Smooth muscle cell (in vitro differentiated cells): ENCODE measurements at regions not wholly inside any gene's neighbourhood (a gene's known extent, or its start where the extent isn't known, plus 50 kb on each side); places are given as distances from the start of the nearest gene placed in this dataset.

Experiments
- DNase-seq: peaks from one replicate; lab custom pipeline; 2025; ENCODE audit not compliant: unreplicated experiment; lab: John Stamatoyannopoulos, UW
- H2AFZ ChIP-seq: fragments of 200-600 bp; sonication (generic); 2 replicates; pipeline ENCODE4 v1.6.0; 2016; ENCODE audit warnings: antibody characterized with exemption, low read depth, mild to moderate bottlenecking
- H3F3A ChIP-seq: fragments of 200-600 bp; sonication (generic); 2 replicates; pipeline ENCODE4 v1.6.0; 2017; ENCODE audit warnings: antibody characterized with exemption, low read depth
- H3K27ac ChIP-seq: fragments of 200-600 bp; sonication (generic); 2 replicates; pipeline ENCODE4 v1.5.1; 2016; ENCODE audit warnings: low read depth, mild to moderate bottlenecking
- H3K27me3 ChIP-seq: fragments of 200-600 bp; sonication (generic); 2 replicates; pipeline ENCODE4 v1.6.1; 2016; ENCODE audit warnings: low read depth, mild to moderate bottlenecking
- H3K36me3 ChIP-seq: fragments of 200-600 bp; sonication (generic); 2 replicates; pipeline ENCODE4 v1.5.1; 2016; ENCODE audit warnings: low read depth
- H3K4me1 ChIP-seq: fragments of 200-600 bp; sonication (generic); 2 replicates; pipeline ENCODE4 v1.5.1; 2016; ENCODE audit warnings: low read depth
- H3K4me2 ChIP-seq: fragments of 200-600 bp; sonication (generic); 2 replicates; pipeline ENCODE4 v1.6.0; 2016; ENCODE audit warnings: mild to moderate bottlenecking
- H3K4me3 ChIP-seq: fragments of 200-600 bp; sonication (generic); 2 replicates; pipeline ENCODE4 v1.5.1; 2016; ENCODE audit warnings: mild to moderate bottlenecking
- H3K79me2 ChIP-seq: fragments of 200-600 bp; sonication (generic); 2 replicates; pipeline ENCODE4 v1.6.0; 2016; ENCODE audit warnings: low read depth, mild to moderate bottlenecking
- H3K9ac ChIP-seq: fragments of 200-600 bp; sonication (generic); 2 replicates; pipeline ENCODE4 v1.6.0; 2016; ENCODE audit warnings: low read depth
- H3K9me3 ChIP-seq: fragments of 200-600 bp; sonication (generic); replicated peaks from 2 replicates; pipeline ENCODE4 v1.5.1; 2016; ENCODE audit warnings: low read depth
- H4K20me1 ChIP-seq: fragments of 200-600 bp; sonication (generic); 2 replicates; pipeline ENCODE4 v1.6.0; 2016; ENCODE audit warnings: low read depth
- CTCF ChIP-seq: fragments of 200-600 bp; sonication (generic); IDR thresholded peaks from 2 replicates; pipeline ENCODE4 v1.5.1; 2017; ENCODE audit warnings: borderline replicate concordance, mild to moderate bottlenecking, antibody characterized with exemption; ENCODE audit not compliant: insufficient read depth, poor library complexity, severe bottlenecking
- WGBS: methylation state at CpG from one replicate; pipeline ENCODE4 v1.1.7; 2016; ENCODE audit warnings: low lambda C conversion rate; 5-methylcytosine and 5-hydroxymethylcytosine counted together

DNA sequence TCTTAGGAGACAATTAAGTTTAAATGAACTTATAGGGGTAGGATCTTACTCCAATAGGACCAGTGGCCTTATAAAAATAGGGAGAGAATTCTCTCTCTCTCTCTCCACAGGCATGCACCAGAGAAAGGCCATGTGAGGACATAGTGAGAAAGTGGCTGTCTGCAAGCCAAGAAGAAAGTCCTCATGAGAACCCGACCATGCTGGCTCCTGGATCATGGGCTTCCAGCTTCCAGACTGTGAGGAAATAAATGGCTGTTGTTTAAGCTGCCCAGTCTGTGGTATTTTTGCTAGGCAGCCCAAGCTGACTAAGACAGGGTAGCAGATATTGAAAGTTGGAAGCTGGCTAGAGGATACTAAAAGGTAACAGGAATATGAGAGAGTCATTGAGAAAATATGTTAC lies 454.0 kb downstream of the NBAS start:
- Histone ChIP-seq H3K36me3 (no peaks in the 10 kb centered on the region), H4K20me1 (no peaks in the 10 kb centered on the region), H3K79me2 (no peaks in the 10 kb centered on the region), H3K4me3 (no peak overlapping the region), H2AFZ (no peak overlapping the region), H3K9ac (no peak overlapping the region), H3K9me3 (peaks cover 3% of the 10 kb centered on the region), H3K27ac (no peak overlapping the region), H3K4me1 (no peaks in the 10 kb centered on the region), H3F3A (no peaks in the 10 kb centered on the region), H3K27me3 (no peaks in the 10 kb centered on the region), H3K4me2 (no peak overlapping the region)
- TF ChIP-seq CTCF, result no peak
- 83% methylated on average over 1 of the region's 1 CpG for WGBS
- DNase-seq, result no peak

GRCh38 chr2:15111718-15112117 lies 449.4 kb downstream of the NBAS start:
- 100% methylated on average over 1 of the region's 1 CpG for WGBS
- no peak for TF ChIP-seq CTCF
- peaks cover 10% of the 10 kb centered on the region for H3K9me3 ChIP-seq

GRCh38 chr2:15112216-15112615 lies 448.9 kb downstream of the NBAS start:
- Histone ChIP-seq H3K36me3 (peaks cover 4% of the 10 kb centered on the region), H3K4me1 (no peaks in the 10 kb centered on the region), H3K27ac (no peak overlapping the region), H4K20me1 (no peaks in the 10 kb centered on the region), H3F3A (no peaks in the 10 kb centered on the region), H2AFZ (no peak overlapping the region), H3K4me3 (no peak overlapping the region), H3K4me2 (no peak overlapping the region), H3K9me3 (peaks cover 10% of the 10 kb centered on the region), H3K9ac (no peak overlapping the region), H3K27me3 (no peaks in the 10 kb centered on the region), H3K79me2 (no peaks in the 10 kb centered on the region)
- WGBS, result 92% methylated on average over 1 of the region's 1 CpG
- DNase-seq, result no peak
- TF ChIP-seq CTCF, result no peak

More at GRCh38 chr2:15111718-15112117, 449.4 kb downstream of the NBAS start:
- no peak overlapping the region for H2AFZ ChIP-seq
- no peak overlapping the region for H3K9ac ChIP-seq
- no peak overlapping the region for H3K27ac ChIP-seq
- H3F3A ChIP-seq, result no peaks in the 10 kb centered on the region
- no peak for DNase-seq
- no peaks in the 10 kb centered on the region for H3K4me1 ChIP-seq
- no peaks in the 10 kb centered on the region for H3K27me3 ChIP-seq
- no peak overlapping the region for H3K4me2 ChIP-seq
- peaks cover 4% of the 10 kb centered on the region for H3K36me3 ChIP-seq
- H3K79me2 ChIP-seq, result no peaks in the 10 kb centered on the region
- H3K4me3 ChIP-seq, result no peak overlapping the region
- H4K20me1 ChIP-seq, result no peaks in the 10 kb centered on the region

- no peak for TF ChIP-seq CTCF
- DNase-seq, result no peak
- H3K4me3 ChIP-seq, result no peak overlapping the region
- no peaks in the 10 kb centered on the region for H3K4me1 ChIP-seq
- H3K36me3 ChIP-seq, result peaks cover 4% of the 10 kb centered on the region
- no peaks in the 10 kb centered on the region for H4K20me1 ChIP-seq
- peaks cover 10% of the 10 kb centered on the region for H3K9me3 ChIP-seq
- no peak overlapping the region for H3K4me2 ChIP-seq
- H3F3A ChIP-seq, result no peaks in the 10 kb centered on the region
- no peak overlapping the region for H3K27ac ChIP-seq
- no peaks in the 10 kb centered on the region for H3K27me3 ChIP-seq
- no peaks in the 10 kb centered on the region for H3K79me2 ChIP-seq
- no peak overlapping the region for H2AFZ ChIP-seq
- H3K9ac ChIP-seq, result no peak overlapping the region
These were observed 445.4 kb downstream of the NBAS start for GRCh38 chr2:15115776-15116175.
